22Rv1 (cell line): ENCODE measurements at regions not wholly inside any gene's neighbourhood (a gene's known extent, or its start where the extent isn't known, plus 50 kb on each side); places are given as distances from the start of the nearest gene placed in this dataset.

Source experiments
- ZFX ChIP-seq: fragments of 450-650 bp; IDR thresholded peaks from 2 replicates; pipeline ENCODE4 v1.6.1; 2017; ENCODE audit warnings: antibody characterized with exemption, borderline replicate concordance
- TF ChIP-seq, protein P1 (sequence below): fragments of 450-650 bp; IDR thresholded peaks from 2 replicates; pipeline ENCODE4 v1.5.1; 2017; ENCODE audit warnings: mild to moderate bottlenecking

DNA sequence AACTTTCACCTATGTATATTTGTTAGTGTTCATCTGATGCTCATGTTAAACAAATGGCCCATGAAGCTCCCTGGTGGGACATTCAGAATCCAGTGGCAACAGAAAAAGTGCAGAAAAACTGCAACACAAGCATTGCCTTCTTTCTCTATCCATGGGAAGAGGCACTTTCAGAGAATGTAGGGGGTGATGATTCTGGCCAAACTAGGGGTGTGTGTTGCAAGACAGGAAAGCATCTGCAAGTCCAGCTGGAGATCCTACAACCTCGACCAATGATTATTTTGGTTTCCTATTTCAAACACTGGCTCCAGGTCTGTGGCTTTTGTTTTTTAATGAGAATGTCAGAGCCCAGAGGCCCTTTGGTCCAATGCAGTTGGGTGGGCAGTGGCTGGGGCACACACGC is 198.7 kb downstream of the CXCL12 start:
- TF ChIP-seq, protein P1, sequence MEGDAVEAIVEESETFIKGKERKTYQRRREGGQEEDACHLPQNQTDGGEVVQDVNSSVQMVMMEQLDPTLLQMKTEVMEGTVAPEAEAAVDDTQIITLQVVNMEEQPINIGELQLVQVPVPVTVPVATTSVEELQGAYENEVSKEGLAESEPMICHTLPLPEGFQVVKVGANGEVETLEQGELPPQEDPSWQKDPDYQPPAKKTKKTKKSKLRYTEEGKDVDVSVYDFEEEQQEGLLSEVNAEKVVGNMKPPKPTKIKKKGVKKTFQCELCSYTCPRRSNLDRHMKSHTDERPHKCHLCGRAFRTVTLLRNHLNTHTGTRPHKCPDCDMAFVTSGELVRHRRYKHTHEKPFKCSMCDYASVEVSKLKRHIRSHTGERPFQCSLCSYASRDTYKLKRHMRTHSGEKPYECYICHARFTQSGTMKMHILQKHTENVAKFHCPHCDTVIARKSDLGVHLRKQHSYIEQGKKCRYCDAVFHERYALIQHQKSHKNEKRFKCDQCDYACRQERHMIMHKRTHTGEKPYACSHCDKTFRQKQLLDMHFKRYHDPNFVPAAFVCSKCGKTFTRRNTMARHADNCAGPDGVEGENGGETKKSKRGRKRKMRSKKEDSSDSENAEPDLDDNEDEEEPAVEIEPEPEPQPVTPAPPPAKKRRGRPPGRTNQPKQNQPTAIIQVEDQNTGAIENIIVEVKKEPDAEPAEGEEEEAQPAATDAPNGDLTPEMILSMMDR, result no peak
- TF ChIP-seq ZFX, result no peak
